Activated naive CD4-positive, alpha-beta T cell treated with anti-CD3 and anti-CD28 coated beads, Interleukin-2, amount 10 ng/mL, durations not matched to agents 7 days and 5 days (primary cell): ENCODE measurements at regions not wholly inside any gene's neighbourhood (a gene's known extent, or its start where the extent isn't known, plus 50 kb on each side); places are given as distances from the start of the nearest gene placed in this dataset.
"Not testable (repeated sequence)": the region's sequence is repeated elsewhere in the genome, so short reads cannot be mapped to it uniquely, and the experiment has no call there.

Experiments
- CTCF ChIA-PET: fragments of 350-600 bp; sonication (Branson Sonifier 250); formaldehyde crosslinking; loops from one replicate; lab custom pipeline; 2021; ENCODE audit warnings: antibody characterized with exemption; lab: Charles Lee
- DNase-seq: peaks from one replicate; pipeline ENCODE4 v3.0.0-alpha.2; 2020
- H3K27ac Mint-ChIP-seq: one replicate; pipeline ENCODE4 v1.8.0; 2021; ENCODE audit warnings: mild to moderate bottlenecking, moderate library complexity, mixed read lengths
- H3K27me3 Mint-ChIP-seq: one replicate; pipeline ENCODE4 v1.8.0; 2021; ENCODE audit warnings: mild to moderate bottlenecking, mixed read lengths
- H3K36me3 Mint-ChIP-seq: one replicate; pipeline ENCODE4 v1.8.0; 2021; ENCODE audit warnings: mixed read lengths
- H3K4me1 Mint-ChIP-seq: one replicate; pipeline ENCODE4 v1.8.0; 2021; ENCODE audit warnings: mixed read lengths
- H3K4me3 Mint-ChIP-seq: one replicate; pipeline ENCODE4 v1.8.0; 2021; ENCODE audit warnings: mild to moderate bottlenecking, moderate library complexity, mixed read lengths
- H3K9me3 Mint-ChIP-seq: one replicate; pipeline ENCODE4 v1.8.0; 2021; ENCODE audit warnings: mixed read lengths

DNA sequence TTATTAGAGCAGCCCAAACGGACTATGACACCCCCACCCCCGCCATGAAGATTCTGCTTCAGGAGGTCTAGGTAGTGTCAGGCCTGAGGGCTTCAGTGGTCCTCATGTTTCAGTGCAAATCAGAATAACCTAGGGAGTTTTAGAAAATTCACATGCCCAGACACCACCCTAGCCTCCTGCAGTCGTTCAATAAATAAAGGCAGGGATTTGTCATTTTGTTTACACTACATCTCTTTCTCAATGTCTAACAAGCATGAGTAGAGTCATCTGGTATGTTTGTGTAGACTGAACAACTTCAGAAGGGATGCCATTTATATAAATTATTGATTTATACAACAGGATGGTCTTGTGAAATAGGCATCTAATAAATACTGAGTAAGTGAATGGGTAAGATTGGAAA is 112.1 kb upstream of the SERPINE2 start:
- no peak overlapping the region for H3K4me3 Mint-ChIP-seq
- DNase-seq, result no peak
- no peaks in the 10 kb centered on the region for H3K4me1 Mint-ChIP-seq
- H3K9me3 Mint-ChIP-seq, result no peaks in the 10 kb centered on the region
- H3K27ac Mint-ChIP-seq, result no peak overlapping the region
- CTCF ChIA-PET, result no interaction called here
- no peaks in the 10 kb centered on the region for H3K36me3 Mint-ChIP-seq
- no peaks in the 10 kb centered on the region for H3K27me3 Mint-ChIP-seq

GRCh38 chr2:224148058-224148457 is 109.0 kb upstream of the SERPINE2 start:
- H3K9me3 Mint-ChIP-seq, H3K4me1 Mint-ChIP-seq, H3K4me3 Mint-ChIP-seq, H3K27me3 Mint-ChIP-seq, DNase-seq, H3K27ac Mint-ChIP-seq, H3K36me3 Mint-ChIP-seq, CTCF ChIA-PET: not testable (repeated sequence)

GRCh38 chr2:224147174-224147573 is 108.1 kb upstream of the SERPINE2 start:
- no peak for DNase-seq
- H3K4me1 Mint-ChIP-seq, result no peaks in the 10 kb centered on the region
- CTCF ChIA-PET, result no interaction called here
- no peak overlapping the region for H3K4me3 Mint-ChIP-seq
- H3K9me3 Mint-ChIP-seq, result no peaks in the 10 kb centered on the region
- H3K27me3 Mint-ChIP-seq, result peaks cover 4% of the 10 kb centered on the region
- no peaks in the 10 kb centered on the region for H3K36me3 Mint-ChIP-seq
- H3K27ac Mint-ChIP-seq, result no peak overlapping the region

DNA sequence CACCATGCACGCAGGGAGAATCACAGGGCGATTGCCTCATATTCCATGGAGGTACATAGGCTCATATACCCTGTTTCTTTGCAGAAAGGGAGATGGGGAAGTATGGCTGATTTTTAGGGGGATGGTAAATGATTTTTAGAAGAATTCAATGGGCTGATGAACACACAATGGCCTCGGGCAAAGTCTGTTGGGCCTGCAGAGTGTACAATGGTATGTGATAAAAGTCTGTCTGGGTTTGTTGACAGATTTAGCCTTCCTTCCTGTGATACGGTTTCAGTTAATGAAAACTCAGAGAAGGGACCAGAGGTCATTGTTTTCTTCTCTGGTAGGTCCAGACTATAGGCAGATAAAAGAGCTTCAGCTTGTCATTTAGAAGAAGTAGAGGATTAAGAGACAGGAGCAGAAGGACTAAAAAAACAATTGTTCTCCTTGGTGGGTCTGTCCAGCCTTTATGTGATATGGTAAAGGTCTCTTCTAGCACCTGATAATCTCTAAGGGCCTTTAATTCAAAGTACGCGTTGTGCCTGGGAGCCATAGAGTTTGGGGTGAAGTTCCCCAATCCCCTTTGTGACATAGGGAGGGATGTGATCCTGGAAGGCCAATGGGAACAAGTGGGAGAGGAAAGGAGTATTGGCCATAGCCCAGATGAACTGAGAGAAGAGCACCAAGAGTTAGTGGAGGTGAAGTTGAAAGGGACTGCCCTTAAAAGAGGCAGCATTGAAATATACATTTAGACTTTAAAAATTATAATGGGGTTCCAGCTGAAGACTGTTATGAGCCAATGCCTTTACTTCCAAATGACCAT is 107.5 kb upstream of the SERPINE2 start:
- H3K36me3 Mint-ChIP-seq, result no peaks in the 10 kb centered on the region
- no peak overlapping the region for H3K4me3 Mint-ChIP-seq
- no peak for DNase-seq
- CTCF ChIA-PET, result no interaction called here
- H3K27ac Mint-ChIP-seq, result no peak overlapping the region
- peaks cover 4% of the 10 kb centered on the region for H3K27me3 Mint-ChIP-seq
- no peaks in the 10 kb centered on the region for H3K4me1 Mint-ChIP-seq
- H3K9me3 Mint-ChIP-seq, result no peaks in the 10 kb centered on the region

GRCh38 chr2:224145751-224146355 is 106.8 kb upstream of the SERPINE2 start:
- Mint-ChIP-seq H3K27me3 (peaks cover 4% of the 10 kb centered on the region), H3K9me3 (no peaks in the 10 kb centered on the region), H3K36me3 (no peaks in the 10 kb centered on the region), H3K4me3 (no peak overlapping the region), H3K4me1 (no peaks in the 10 kb centered on the region), H3K27ac (no peak overlapping the region)
- no peak for DNase-seq
- CTCF ChIA-PET, result no interaction called here

DNA sequence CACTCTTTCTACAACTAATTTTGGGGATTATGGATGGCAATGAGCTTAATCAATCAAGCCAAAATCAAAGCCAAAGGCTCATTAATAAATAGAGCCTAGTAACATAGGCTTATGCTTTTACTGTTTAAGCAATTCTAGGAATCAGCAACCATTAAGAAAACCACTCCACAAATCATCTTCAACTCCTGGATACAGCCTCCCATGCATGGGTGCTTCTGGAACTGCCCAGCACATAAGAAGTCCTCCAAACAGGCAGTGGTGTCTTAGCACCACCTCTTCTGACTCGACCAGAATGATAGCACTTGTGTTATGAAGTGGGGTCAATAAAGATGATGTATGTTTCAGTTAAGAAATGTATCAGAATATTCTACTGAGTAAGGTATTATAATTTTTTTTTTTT is 104.4 kb upstream of the SERPINE2 start:
- CTCF ChIA-PET, result no interaction called here
- Mint-ChIP-seq H3K4me3 (no peak overlapping the region), H3K27ac (no peak overlapping the region), H3K9me3 (no peaks in the 10 kb centered on the region), H3K4me1 (no peaks in the 10 kb centered on the region), H3K27me3 (peaks cover 4% of the 10 kb centered on the region), H3K36me3 (no peaks in the 10 kb centered on the region)
- DNase-seq, result no peak

DNA sequence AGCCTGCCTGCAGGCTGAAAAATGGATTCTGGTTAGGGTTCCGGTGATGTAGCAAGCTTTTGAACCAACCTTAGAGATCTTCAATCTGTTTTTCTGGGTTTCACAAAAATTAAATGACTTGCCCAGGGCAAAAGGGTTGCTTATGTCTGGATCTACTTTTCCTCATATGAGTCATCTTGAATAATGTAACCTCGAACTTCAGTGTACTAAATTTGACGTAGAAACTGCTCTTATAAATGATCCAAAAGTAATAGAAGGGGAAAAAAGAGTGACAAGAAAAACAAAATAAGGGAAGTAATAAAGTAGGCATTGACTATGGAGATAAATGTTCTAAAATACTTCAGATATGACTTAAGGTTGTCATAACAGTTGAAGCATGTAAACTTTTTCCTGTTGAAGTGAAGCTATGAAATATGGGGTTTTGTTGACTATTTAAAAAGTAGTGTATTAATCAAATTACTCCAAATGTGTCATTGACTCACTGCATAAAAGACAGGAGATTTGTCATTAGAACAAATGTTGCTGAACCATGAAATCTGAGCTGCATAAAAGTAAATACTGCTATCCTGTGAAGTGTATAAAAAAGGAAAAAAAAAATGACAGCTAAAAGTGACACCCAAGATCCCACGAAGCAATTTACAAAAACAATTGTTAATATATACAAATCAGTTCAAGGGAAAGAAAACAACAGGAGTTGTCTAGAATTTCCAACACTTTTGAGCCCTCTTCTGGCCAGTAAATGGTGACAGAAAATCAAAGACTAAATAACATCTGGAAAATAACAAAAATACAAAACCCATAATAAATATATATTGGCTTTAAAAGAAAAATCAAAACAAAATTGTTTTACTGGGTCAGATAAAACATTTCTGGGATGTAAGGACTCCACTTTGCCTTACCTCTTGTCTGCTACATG is 103.6 kb upstream of the SERPINE2 start:
- H3K4me3 Mint-ChIP-seq, result no peak overlapping the region
- DNase-seq, result no peak
- CTCF ChIA-PET, result interaction anchor here (1.1 kb wide), 1 partner anchor 149 kb away, joined by 4 read pairs; no protein-coding TSS in a partner anchor
- no peaks in the 10 kb centered on the region for H3K9me3 Mint-ChIP-seq
- peaks cover 4% of the 10 kb centered on the region for H3K27me3 Mint-ChIP-seq
- no peaks in the 10 kb centered on the region for H3K4me1 Mint-ChIP-seq
- H3K36me3 Mint-ChIP-seq, result no peaks in the 10 kb centered on the region
- no peak overlapping the region for H3K27ac Mint-ChIP-seq

- Mint-ChIP-seq H3K36me3 (no peaks in the 10 kb centered on the region), H3K9me3 (no peaks in the 10 kb centered on the region), H3K27ac (no peak overlapping the region)
Measured at GRCh38 chr2:224141304-224141703, 102.2 kb upstream of the SERPINE2 start.

DNA sequence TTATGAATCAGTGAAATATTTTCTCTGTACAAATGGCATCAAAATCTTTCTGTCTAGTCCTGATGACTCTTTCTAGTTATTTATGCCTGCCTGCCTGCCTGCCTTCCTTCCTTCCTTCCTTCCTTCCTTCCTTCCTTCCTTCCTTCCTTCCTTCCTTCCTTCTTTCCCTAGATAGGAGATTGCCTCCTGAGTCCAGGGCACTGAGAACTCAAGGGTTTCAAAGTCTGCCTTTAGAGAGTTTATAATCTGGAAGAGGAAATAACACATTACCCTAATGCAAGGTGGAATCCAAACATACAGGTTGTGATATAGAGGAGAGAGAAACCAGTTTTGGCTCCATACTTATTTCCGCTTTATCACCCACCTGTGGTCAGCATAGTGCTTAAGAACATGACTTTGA is 98.1 kb upstream of the SERPINE2 start:
- no peaks in the 10 kb centered on the region for H3K27me3 Mint-ChIP-seq
- H3K4me3 Mint-ChIP-seq, result no peak overlapping the region
- H3K36me3 Mint-ChIP-seq, result no peaks in the 10 kb centered on the region
- CTCF ChIA-PET, result no interaction called here
- no peaks in the 10 kb centered on the region for H3K9me3 Mint-ChIP-seq
- DNase-seq, result no peak
- no peaks in the 10 kb centered on the region for H3K4me1 Mint-ChIP-seq
- no peak overlapping the region for H3K27ac Mint-ChIP-seq

More at GRCh38 chr2:224141304-224141703, 102.2 kb upstream of the SERPINE2 start:
- H3K4me1 Mint-ChIP-seq, result no peaks in the 10 kb centered on the region
- peaks cover 4% of the 10 kb centered on the region for H3K27me3 Mint-ChIP-seq
- CTCF ChIA-PET, result no interaction called here
- no peak overlapping the region for H3K4me3 Mint-ChIP-seq
- DNase-seq, result no peak

GRCh38 chr2:224136396-224136795 is 97.3 kb upstream of the SERPINE2 start:
- Mint-ChIP-seq H3K27ac (no peak overlapping the region), H3K27me3 (no peaks in the 10 kb centered on the region), H3K4me1 (no peaks in the 10 kb centered on the region), H3K4me3 (no peak overlapping the region), H3K36me3 (no peaks in the 10 kb centered on the region), H3K9me3 (no peaks in the 10 kb centered on the region)
- no peak for DNase-seq
- CTCF ChIA-PET, result no interaction called here

- H3K36me3 Mint-ChIP-seq, result no peaks in the 10 kb centered on the region
- DNase-seq, result no peak
- H3K27ac Mint-ChIP-seq, result no peak overlapping the region
- CTCF ChIA-PET, result no interaction called here
- no peaks in the 10 kb centered on the region for H3K9me3 Mint-ChIP-seq
- H3K4me1 Mint-ChIP-seq, result no peaks in the 10 kb centered on the region
- H3K4me3 Mint-ChIP-seq, result no peak overlapping the region
- H3K27me3 Mint-ChIP-seq, result no peaks in the 10 kb centered on the region
Measured at GRCh38 chr2:224135881-224136280, 96.8 kb upstream of the SERPINE2 start.

- Mint-ChIP-seq H3K4me3 (no peak overlapping the region), H3K27ac (no peak overlapping the region), H3K4me1 (no peaks in the 10 kb centered on the region), H3K9me3 (no peaks in the 10 kb centered on the region), H3K27me3 (no peaks in the 10 kb centered on the region), H3K36me3 (no peaks in the 10 kb centered on the region)
- CTCF ChIA-PET, result no interaction called here
- DNase-seq, result no peak
Measured at GRCh38 chr2:224134003-224134734, 95.1 kb upstream of the SERPINE2 start.

DNA sequence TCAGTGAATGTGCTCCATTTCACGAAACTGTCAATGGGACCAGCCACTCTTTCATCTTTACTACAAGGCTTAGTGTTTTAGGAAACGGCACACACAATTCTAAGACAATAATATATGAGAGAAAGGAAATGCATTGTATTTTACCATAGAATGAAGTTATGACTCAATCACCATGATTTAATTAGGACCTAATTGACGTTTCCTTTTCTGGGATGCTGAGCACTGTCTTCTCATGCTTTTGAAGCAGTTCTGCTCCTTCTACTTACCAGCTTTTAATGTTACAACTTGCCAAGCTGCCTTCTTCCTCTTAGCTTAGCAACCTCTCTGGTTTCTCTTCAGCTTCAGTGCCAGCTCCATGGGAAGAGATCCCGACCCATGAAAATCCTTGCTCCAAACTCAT is 94.3 kb upstream of the SERPINE2 start:
- no peak overlapping the region for H3K27ac Mint-ChIP-seq
- H3K36me3 Mint-ChIP-seq, result no peaks in the 10 kb centered on the region
- H3K9me3 Mint-ChIP-seq, result no peaks in the 10 kb centered on the region
- H3K4me3 Mint-ChIP-seq, result no peak overlapping the region
- no peak for DNase-seq
- CTCF ChIA-PET, result no interaction called here
- H3K4me1 Mint-ChIP-seq, result no peaks in the 10 kb centered on the region
- no peaks in the 10 kb centered on the region for H3K27me3 Mint-ChIP-seq
